ENCODE measurements at regions not wholly inside any gene's neighbourhood (a gene's known extent, or its start where the extent isn't known, plus 50 kb on each side); places are given as distances from the start of the nearest gene placed in this dataset.

DNA sequence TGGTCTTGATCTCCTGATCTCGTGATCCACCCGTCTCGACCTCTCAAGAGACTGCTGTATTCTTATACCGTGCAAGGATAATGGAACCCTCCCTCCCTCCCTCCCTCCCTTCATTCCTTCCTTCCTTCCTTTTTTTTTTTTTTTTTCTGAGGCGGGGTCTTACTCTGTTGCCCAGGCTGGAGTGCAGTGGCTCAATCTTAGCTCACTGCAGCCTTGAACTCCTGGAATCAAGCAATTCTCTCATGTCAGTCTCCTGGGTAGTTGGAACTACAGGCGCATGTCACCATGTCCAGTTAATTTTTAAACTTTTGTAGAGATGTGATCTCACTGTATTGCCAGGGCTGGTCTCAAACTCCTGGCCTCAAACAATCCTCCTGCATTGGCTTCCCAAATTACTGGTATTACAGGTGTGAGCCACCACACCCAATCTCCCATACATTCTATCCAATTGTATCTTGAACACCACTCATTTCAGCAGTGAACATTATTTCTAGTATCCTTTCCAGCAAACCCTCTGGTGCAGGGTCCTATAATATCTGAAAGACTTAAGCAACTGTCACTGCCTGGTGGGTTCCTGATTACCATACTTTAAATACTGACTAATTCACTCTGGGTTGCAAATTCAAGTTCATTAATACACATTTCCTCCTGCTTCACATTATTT, 210.0 kb upstream of the ZNF217 start:
- intact Hi-C loops (cut with micrococcal nuclease; ENCODE audit: unreplicated experiment) = no loop called here
- no peaks in the 10 kb centered on the region for H3K79me2 ChIP-seq (ENCODE audit: low read depth)
- H3K4me1 ChIP-seq (replicated peaks; ENCODE audit: insufficient read depth) = peaks cover 31% of the 10 kb centered on the region
- H3K9me2 ChIP-seq (ENCODE audit: insufficient read depth) = no peaks in the 10 kb centered on the region
- H3F3A ChIP-seq (ENCODE audit: insufficient read depth, low read depth) = peaks cover 31% of the 10 kb centered on the region
- H3K36me3 ChIP-seq (ENCODE audit: low read depth) = no peaks in the 10 kb centered on the region
- H3K27ac ChIP-seq = no peak overlapping the region
- ChIA-PET POLR2A (ENCODE audit: unreplicated experiment) (no interaction called here), CTCF (no interaction called here)
- DNase-seq = no peak
- no peaks in the 10 kb centered on the region for H3K27me3 ChIP-seq (ENCODE audit: insufficient read depth, low read depth)
- no peaks in the 10 kb centered on the region for H4K20me1 ChIP-seq (ENCODE audit: insufficient read depth)
- no TSS peak for BruUV-seq (replicated peaks)
- TF ChIP-seq, protein P1, sequence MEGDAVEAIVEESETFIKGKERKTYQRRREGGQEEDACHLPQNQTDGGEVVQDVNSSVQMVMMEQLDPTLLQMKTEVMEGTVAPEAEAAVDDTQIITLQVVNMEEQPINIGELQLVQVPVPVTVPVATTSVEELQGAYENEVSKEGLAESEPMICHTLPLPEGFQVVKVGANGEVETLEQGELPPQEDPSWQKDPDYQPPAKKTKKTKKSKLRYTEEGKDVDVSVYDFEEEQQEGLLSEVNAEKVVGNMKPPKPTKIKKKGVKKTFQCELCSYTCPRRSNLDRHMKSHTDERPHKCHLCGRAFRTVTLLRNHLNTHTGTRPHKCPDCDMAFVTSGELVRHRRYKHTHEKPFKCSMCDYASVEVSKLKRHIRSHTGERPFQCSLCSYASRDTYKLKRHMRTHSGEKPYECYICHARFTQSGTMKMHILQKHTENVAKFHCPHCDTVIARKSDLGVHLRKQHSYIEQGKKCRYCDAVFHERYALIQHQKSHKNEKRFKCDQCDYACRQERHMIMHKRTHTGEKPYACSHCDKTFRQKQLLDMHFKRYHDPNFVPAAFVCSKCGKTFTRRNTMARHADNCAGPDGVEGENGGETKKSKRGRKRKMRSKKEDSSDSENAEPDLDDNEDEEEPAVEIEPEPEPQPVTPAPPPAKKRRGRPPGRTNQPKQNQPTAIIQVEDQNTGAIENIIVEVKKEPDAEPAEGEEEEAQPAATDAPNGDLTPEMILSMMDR (conservative IDR thresholded peaks at IDR 0.05) = no peak
- TF ChIP-seq EZH2 (IDR thresholded peaks at IDR 0.05; ENCODE audit: low read depth) = no peak
- H3K4me2 ChIP-seq = no peak overlapping the region
- no peaks in the 10 kb centered on the region for H3K9me3 ChIP-seq (ENCODE audit: insufficient read depth, low read depth)
- no peak overlapping the region for H3K4me3 ChIP-seq
- no peak overlapping the region for H2AFZ ChIP-seq

DNA sequence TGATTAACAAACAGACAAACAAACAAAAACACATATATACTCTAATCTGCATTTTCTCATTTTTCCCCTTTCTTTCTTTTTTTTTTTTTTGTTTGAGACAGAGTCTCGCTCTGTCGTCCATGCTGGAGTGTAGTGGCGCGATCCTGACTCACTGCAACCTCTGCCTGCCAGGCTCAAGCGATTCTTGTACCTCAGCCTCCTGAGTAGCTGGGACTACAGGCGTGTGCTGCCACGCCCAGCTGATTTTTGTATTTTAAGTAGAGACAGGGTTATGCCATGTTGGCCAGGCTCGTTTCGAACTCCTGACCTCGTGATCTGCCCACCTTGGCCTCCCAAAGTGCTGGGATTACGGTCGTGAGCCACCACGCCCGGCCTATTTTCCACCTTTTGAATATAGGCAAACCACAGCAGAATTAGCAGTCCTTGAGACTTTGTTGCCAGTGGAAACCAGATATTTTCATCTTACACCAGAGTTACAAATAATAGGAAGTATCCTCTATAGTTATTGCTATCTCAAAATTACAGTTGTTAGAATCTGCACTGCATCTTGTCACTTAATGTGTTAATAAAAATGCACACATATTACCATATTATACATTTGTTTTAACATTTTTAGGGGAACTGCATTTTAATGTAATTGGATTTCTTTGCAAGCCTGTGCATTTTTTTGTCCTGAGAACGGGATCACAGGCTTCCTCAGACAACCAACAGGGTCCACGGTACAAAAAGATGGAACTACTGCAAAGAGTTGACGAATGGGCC, 208.2 kb upstream of the ZNF217 start:
- peaks cover 28% of the 10 kb centered on the region for H3F3A ChIP-seq (ENCODE audit: insufficient read depth, low read depth)
- H2AFZ ChIP-seq = no peak overlapping the region
- no peak overlapping the region for H3K4me2 ChIP-seq
- no TSS peak for BruUV-seq (replicated peaks)
- no peaks in the 10 kb centered on the region for H3K9me3 ChIP-seq (ENCODE audit: insufficient read depth, low read depth)
- no peak overlapping the region for H3K27ac ChIP-seq
- no peak overlapping the region for H3K4me3 ChIP-seq
- no peak for TF ChIP-seq EZH2 (IDR thresholded peaks at IDR 0.05; ENCODE audit: low read depth)
- TF ChIP-seq, protein P1 (conservative IDR thresholded peaks at IDR 0.05) = no peak
- intact Hi-C loops (cut with micrococcal nuclease; ENCODE audit: unreplicated experiment) = no loop called here
- H3K27me3 ChIP-seq (ENCODE audit: insufficient read depth, low read depth) = no peaks in the 10 kb centered on the region
- H4K20me1 ChIP-seq (ENCODE audit: insufficient read depth) = no peaks in the 10 kb centered on the region
- H3K9me2 ChIP-seq (ENCODE audit: insufficient read depth) = no peaks in the 10 kb centered on the region
- H3K79me2 ChIP-seq (ENCODE audit: low read depth) = no peaks in the 10 kb centered on the region
- H3K4me1 ChIP-seq (replicated peaks; ENCODE audit: insufficient read depth) = peaks cover 30% of the 10 kb centered on the region
- H3K36me3 ChIP-seq (ENCODE audit: low read depth) = no peaks in the 10 kb centered on the region
- no peak for DNase-seq
- ChIA-PET POLR2A (ENCODE audit: unreplicated experiment) (no interaction called here), CTCF (no interaction called here)

DNA sequence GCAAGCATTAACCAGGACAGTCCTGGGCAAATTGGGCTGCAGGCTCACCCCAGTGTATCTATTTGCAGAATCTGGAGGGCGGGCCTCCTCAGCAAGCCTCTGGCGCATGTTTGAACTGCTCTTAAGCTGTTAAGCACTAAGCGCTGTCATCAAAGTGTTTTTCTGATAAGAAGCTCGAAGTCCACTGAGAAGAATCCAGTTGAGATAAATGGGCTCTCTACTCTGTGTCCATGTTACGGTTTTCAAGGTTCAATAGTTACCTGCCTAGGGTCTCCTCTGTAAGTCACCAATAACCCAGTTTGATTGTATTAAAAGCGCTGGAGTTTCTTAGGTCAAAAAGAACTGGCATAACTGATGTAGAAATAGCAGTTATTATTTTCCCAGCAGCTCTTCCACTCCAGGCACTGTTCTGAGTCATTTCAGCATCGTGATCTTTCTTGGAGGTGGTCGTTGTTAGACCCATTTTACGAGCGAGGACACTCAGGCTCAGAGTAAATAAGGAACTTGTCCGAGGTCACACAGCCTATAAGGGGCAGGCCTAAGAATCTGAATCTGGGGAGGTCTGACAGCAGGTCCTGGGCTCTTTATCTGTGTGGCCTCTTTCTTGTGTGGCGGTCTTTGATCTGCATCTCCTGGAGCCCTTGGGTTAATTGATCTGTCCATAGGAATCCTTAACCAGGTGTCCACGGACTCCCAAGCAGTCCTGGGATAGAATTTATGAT, 207.4 kb upstream of the ZNF217 start:
- Histone ChIP-seq H3K9me3 (ENCODE audit: insufficient read depth, low read depth) (no peaks in the 10 kb centered on the region), H3K4me2 (no peak overlapping the region), H4K20me1 (ENCODE audit: insufficient read depth) (no peaks in the 10 kb centered on the region), H3K4me1 (replicated peaks; ENCODE audit: insufficient read depth) (peaks cover 23% of the 10 kb centered on the region), H3K36me3 (ENCODE audit: low read depth) (no peaks in the 10 kb centered on the region), H3K9me2 (ENCODE audit: insufficient read depth) (no peaks in the 10 kb centered on the region), H3F3A (ENCODE audit: insufficient read depth, low read depth) (peaks cover 20% of the 10 kb centered on the region), H3K79me2 (ENCODE audit: low read depth) (no peaks in the 10 kb centered on the region), H2AFZ (no peak overlapping the region), H3K27ac (no peak overlapping the region), H3K4me3 (no peak overlapping the region), H3K27me3 (ENCODE audit: insufficient read depth, low read depth) (no peaks in the 10 kb centered on the region)
- no peak for DNase-seq
- intact Hi-C loops (cut with micrococcal nuclease; ENCODE audit: unreplicated experiment) = no loop called here
- POLR2A ChIA-PET (ENCODE audit: unreplicated experiment) = no interaction called here
- TF ChIP-seq, protein P1 (conservative IDR thresholded peaks at IDR 0.05) = no peak
- TF ChIP-seq EZH2 (IDR thresholded peaks at IDR 0.05; ENCODE audit: low read depth) = no peak
- CTCF ChIA-PET = no interaction called here
- BruUV-seq (replicated peaks) = no TSS peak
